HL-60 (cell line): ENCODE measurements at regions not wholly inside any gene's neighbourhood (a gene's known extent, or its start where the extent isn't known, plus 50 kb on each side); places are given as distances from the start of the nearest gene placed in this dataset.

Experiments used
- DNase-seq, 2 experiments: peaks; one replicate each; pipeline ENCODE4 v3.0.0-alpha.2; 2010 to 2020; ENCODE audit warnings: low read depth in 1 of 2, low spot score in 1 of 2
- H3K27ac ChIP-seq: fragments of 250-450 bp; sonication (Bioruptor Pico); replicated peaks from 2 replicates; pipeline ENCODE4 v1.5.1; 2020; ENCODE audit warnings: mild to moderate bottlenecking, moderate library complexity
- H3K27me3 ChIP-seq: fragments of 250-450 bp; sonication (Bioruptor Pico); 2 replicates; pipeline ENCODE4 v1.5.1; 2021; ENCODE audit warnings: mild to moderate bottlenecking, moderate library complexity; ENCODE audit not compliant: insufficient read depth, poor library complexity, severe bottlenecking
- H3K4me3 ChIP-seq: replicated peaks from 2 replicates; pipeline ENCODE4 v1.5.1; 2011; ENCODE audit warnings: mild to moderate bottlenecking, control low read depth, low read length; ENCODE audit not compliant: insufficient read depth
- CTCF ChIP-seq: IDR thresholded peaks from one replicate; pipeline ENCODE4 v1.5.1; 2011; ENCODE audit warnings: low read length, control low read depth, inconsistent platforms; ENCODE audit not compliant: insufficient read depth
- GABPA ChIP-seq: IDR thresholded peaks from 2 replicates; pipeline ENCODE4 v1.6.1; 2012; ENCODE audit warnings: low read depth
- POLR2AphosphoS5 ChIP-seq: IDR thresholded peaks from 2 replicates; pipeline ENCODE4 v1.6.1; 2012; ENCODE audit warnings: low read depth
- SPI1 ChIP-seq: IDR thresholded peaks from 2 replicates; pipeline ENCODE4 v1.6.1; 2012; ENCODE audit warnings: low read depth, mild to moderate bottlenecking, borderline replicate concordance
- TF ChIP-seq, protein P1 (sequence below): IDR thresholded peaks from 2 replicates; pipeline ENCODE4 v1.6.1; 2012; ENCODE audit warnings: low read depth; ENCODE audit not compliant: insufficient replicate concordance

GRCh38 chr6:170093276-170093657, 197.6 kb downstream of the DLL1 start:
- no peak overlapping the region for H3K27ac ChIP-seq
- no peak for DNase-seq
- TF ChIP-seq CTCF (no peak), GABPA (no peak), POLR2AphosphoS5 (no peak), SPI1 (no peak)
- TF ChIP-seq, protein P1, sequence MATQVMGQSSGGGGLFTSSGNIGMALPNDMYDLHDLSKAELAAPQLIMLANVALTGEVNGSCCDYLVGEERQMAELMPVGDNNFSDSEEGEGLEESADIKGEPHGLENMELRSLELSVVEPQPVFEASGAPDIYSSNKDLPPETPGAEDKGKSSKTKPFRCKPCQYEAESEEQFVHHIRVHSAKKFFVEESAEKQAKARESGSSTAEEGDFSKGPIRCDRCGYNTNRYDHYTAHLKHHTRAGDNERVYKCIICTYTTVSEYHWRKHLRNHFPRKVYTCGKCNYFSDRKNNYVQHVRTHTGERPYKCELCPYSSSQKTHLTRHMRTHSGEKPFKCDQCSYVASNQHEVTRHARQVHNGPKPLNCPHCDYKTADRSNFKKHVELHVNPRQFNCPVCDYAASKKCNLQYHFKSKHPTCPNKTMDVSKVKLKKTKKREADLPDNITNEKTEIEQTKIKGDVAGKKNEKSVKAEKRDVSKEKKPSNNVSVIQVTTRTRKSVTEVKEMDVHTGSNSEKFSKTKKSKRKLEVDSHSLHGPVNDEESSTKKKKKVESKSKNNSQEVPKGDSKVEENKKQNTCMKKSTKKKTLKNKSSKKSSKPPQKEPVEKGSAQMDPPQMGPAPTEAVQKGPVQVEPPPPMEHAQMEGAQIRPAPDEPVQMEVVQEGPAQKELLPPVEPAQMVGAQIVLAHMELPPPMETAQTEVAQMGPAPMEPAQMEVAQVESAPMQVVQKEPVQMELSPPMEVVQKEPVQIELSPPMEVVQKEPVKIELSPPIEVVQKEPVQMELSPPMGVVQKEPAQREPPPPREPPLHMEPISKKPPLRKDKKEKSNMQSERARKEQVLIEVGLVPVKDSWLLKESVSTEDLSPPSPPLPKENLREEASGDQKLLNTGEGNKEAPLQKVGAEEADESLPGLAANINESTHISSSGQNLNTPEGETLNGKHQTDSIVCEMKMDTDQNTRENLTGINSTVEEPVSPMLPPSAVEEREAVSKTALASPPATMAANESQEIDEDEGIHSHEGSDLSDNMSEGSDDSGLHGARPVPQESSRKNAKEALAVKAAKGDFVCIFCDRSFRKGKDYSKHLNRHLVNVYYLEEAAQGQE: no peak
- no peak overlapping the region for H3K4me3 ChIP-seq
- no peaks in the 10 kb centered on the region for H3K27me3 ChIP-seq

- Histone ChIP-seq H3K27me3 (no peaks in the 10 kb centered on the region), H3K27ac (no peak overlapping the region), H3K4me3 (no peak overlapping the region)
- TF ChIP-seq POLR2AphosphoS5: no peak
- TF ChIP-seq CTCF: no peak
- TF ChIP-seq, protein P1: no peak
- no peak for TF ChIP-seq GABPA
- no peak for TF ChIP-seq SPI1
- no peak for DNase-seq
These were observed 198.1 kb downstream of the DLL1 start for GRCh38 chr6:170092826-170093225.

GRCh38 chr6:170091639-170092579, 199.0 kb downstream of the DLL1 start:
- Histone ChIP-seq H3K27me3 (no peaks in the 10 kb centered on the region), H3K27ac (no peak overlapping the region), H3K4me3 (no peak overlapping the region)
- no peak for DNase-seq
- TF ChIP-seq SPI1 (no peak), POLR2AphosphoS5 (no peak), GABPA (no peak)

DNA sequence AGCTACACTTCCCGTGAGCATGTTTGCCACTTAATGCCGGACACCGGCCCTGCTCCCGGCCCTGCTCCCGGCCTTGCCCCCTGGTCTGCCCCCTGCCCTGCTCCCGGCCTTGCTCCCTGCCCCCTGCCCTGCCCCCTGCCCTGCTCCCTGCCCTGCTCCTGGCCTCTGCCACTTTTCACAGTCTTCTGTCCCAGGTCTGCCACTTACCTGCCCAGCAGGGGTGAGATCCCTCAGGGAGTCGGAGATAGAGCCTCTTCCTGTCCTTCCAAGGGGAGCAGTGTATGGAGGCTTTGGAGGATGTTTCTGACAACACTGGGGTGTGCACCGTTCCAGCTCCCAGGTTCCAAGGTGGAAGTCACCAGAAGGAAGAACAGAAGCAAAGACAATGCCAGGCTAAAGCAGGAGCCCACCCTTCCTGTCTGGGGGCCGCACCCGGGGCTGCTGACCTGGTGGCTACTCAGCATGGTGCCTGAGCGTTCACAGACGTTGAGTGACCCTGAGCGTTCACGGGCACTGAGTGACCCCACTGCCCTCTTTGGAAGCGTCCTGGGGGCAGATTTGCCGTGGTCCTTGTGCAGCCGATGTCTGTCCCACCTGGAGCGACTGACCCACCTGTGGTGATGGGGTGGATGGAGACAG, 199.8 kb downstream of the DLL1 start:
- Histone ChIP-seq H3K27me3 (no peaks in the 10 kb centered on the region), H3K4me3 (no peak overlapping the region), H3K27ac (no peak overlapping the region)
- TF ChIP-seq POLR2AphosphoS5 (no peak), SPI1 (no peak), CTCF (no peak), GABPA (no peak)
- TF ChIP-seq, protein P1: no peak
- DNase-seq: no peak
